CD4-positive, alpha-beta T cell treated with Interleukin-4 for 1 hour (primary cell): ENCODE measurements at regions not wholly inside any gene's neighbourhood (a gene's known extent, or its start where the extent isn't known, plus 50 kb on each side); places are given as distances from the start of the nearest gene placed in this dataset.

Source experiments
- DNase-seq, 2 donors: peaks; one replicate each; pipeline ENCODE4 v3.0.0-alpha.2; 2020 to 2022

GRCh38 chr6:50236164-50236563 lies 186.4 kb upstream of the DEFB112 start:
- no peak for DNase-seq

- no peak for DNase-seq
Measured at GRCh38 chr6:50239853-50240252, 190.1 kb upstream of the DEFB112 start.

GRCh38 chr6:50240986-50241385 lies 191.3 kb upstream of the DEFB112 start:
- no peak for DNase-seq

- DNase-seq = no peak
Measured at GRCh38 chr6:50249493-50249892, 199.8 kb upstream of the DEFB112 start.

- no peak for DNase-seq
Measured at GRCh38 chr6:50257322-50257721, 207.6 kb upstream of the DEFB112 start.

GRCh38 chr6:50259903-50260302 lies 210.2 kb upstream of the DEFB112 start:
- DNase-seq = no peak

GRCh38 chr6:50264995-50265571 lies 215.4 kb upstream of the DEFB112 start:
- DNase-seq = no peak

- no peak for DNase-seq
Measured at GRCh38 chr6:50270415-50270814, 220.7 kb upstream of the DEFB112 start.

GRCh38 chr6:50271266-50271665 lies 221.5 kb upstream of the DEFB112 start:
- no peak for DNase-seq

- no peak for DNase-seq
Measured at GRCh38 chr6:50271817-50272216, 222.1 kb upstream of the DEFB112 start.

- DNase-seq = no peak
Measured at GRCh38 chr6:50272611-50273010, 222.9 kb upstream of the DEFB112 start.

GRCh38 chr6:50276771-50277261 lies 227.1 kb upstream of the DEFB112 start:
- no peak for DNase-seq

- no peak for DNase-seq
Measured at GRCh38 chr6:50277774-50278173, 228.0 kb upstream of the DEFB112 start.

GRCh38 chr6:50278663-50279062 lies 228.9 kb upstream of the DEFB112 start:
- no peak for DNase-seq

- no peak for DNase-seq
Measured at GRCh38 chr6:50285735-50286134, 236.0 kb upstream of the DEFB112 start.

- DNase-seq = no peak
Measured at GRCh38 chr6:50288241-50288640, 238.5 kb upstream of the DEFB112 start.

- no peak for DNase-seq
Measured at GRCh38 chr6:50288881-50289280, 239.2 kb upstream of the DEFB112 start.

GRCh38 chr6:50289366-50289765 lies 239.6 kb upstream of the DEFB112 start:
- no peak for DNase-seq

- DNase-seq = no peak
Measured at GRCh38 chr6:50301307-50301706, 251.6 kb upstream of the DEFB112 start.

GRCh38 chr6:50305660-50306059 lies 255.9 kb upstream of the DEFB112 start:
- no peak for DNase-seq

- no peak for DNase-seq
Measured at GRCh38 chr6:50318536-50318935, 268.8 kb upstream of the DEFB112 start.

GRCh38 chr6:50330347-50330746 lies 280.6 kb upstream of the DEFB112 start:
- no peak for DNase-seq

- no peak for DNase-seq
Measured at GRCh38 chr6:50330963-50331362, 281.2 kb upstream of the DEFB112 start.

- no peak for DNase-seq
Measured at GRCh38 chr6:50333696-50334095, 284.0 kb upstream of the DEFB112 start.

- no peak for DNase-seq
Measured at GRCh38 chr6:50337532-50338122, 287.9 kb upstream of the DEFB112 start.
